ENCODE measurements at regions not wholly inside any gene's neighbourhood (a gene's known extent, or its start where the extent isn't known, plus 50 kb on each side); places are given as distances from the start of the nearest gene placed in this dataset.

GRCh38 chr7:117960351-117960750 is 87.1 kb upstream of the CTTNBP2 start:
- TF ChIP-seq CREB1 (IDR thresholded peaks at IDR 0.05; ENCODE audit: low read depth) = no peak
- no peak for TF ChIP-seq EGR1 (IDR thresholded peaks at IDR 0.05)

GRCh38 chr7:117961235-117961634 is 88.0 kb upstream of the CTTNBP2 start:
- TF ChIP-seq TAF1 (IDR thresholded peaks at IDR 0.05; ENCODE audit: low read depth) (no peak), MAX (IDR thresholded peaks at IDR 0.05) (no peak), FOXM1 (IDR thresholded peaks at IDR 0.05; ENCODE audit: borderline replicate concordance, low read depth) (no peak), NFIC (IDR thresholded peaks at IDR 0.05) (no peak), USF1 (IDR thresholded peaks at IDR 0.05) (no peak), TCF12 (IDR thresholded peaks at IDR 0.05; ENCODE audit: low read depth) (no peak), CEBPB (IDR thresholded peaks at IDR 0.05) (no peak), RAD21 (IDR thresholded peaks at IDR 0.05; ENCODE audit: low read depth) (no peak), EGR1 (IDR thresholded peaks at IDR 0.05) (no peak), YY1 (IDR thresholded peaks at IDR 0.05; ENCODE audit: low read depth) (no peak), REST (IDR thresholded peaks at IDR 0.05; ENCODE audit: low read depth) (no peak), ZBTB7A (IDR thresholded peaks at IDR 0.05; ENCODE audit: low read depth) (no peak)

GRCh38 chr7:117962366-117962994 is 89.2 kb upstream of the CTTNBP2 start:
- TF ChIP-seq FOXM1 (IDR thresholded peaks at IDR 0.05; ENCODE audit: borderline replicate concordance, low read depth) (no peak), TCF12 (IDR thresholded peaks at IDR 0.05; ENCODE audit: low read depth) (no peak), TEAD4 (IDR thresholded peaks at IDR 0.05) (no peak)

- TF ChIP-seq MAX (IDR thresholded peaks at IDR 0.05) = no peak
- TF ChIP-seq NFIC (IDR thresholded peaks at IDR 0.05) = no peak
- TF ChIP-seq FOXM1 (IDR thresholded peaks at IDR 0.05; ENCODE audit: borderline replicate concordance, low read depth) = no peak
- no peak for TF ChIP-seq EP300 (IDR thresholded peaks at IDR 0.05; ENCODE audit: borderline replicate concordance)
- TF ChIP-seq EGR1 (IDR thresholded peaks at IDR 0.05) = no peak
- no peak for TF ChIP-seq TAF1 (IDR thresholded peaks at IDR 0.05; ENCODE audit: low read depth)
- TF ChIP-seq TCF12 (IDR thresholded peaks at IDR 0.05; ENCODE audit: low read depth) = no peak
- TF ChIP-seq TEAD4 (IDR thresholded peaks at IDR 0.05) = no peak
- TF ChIP-seq REST (IDR thresholded peaks at IDR 0.05; ENCODE audit: low read depth) = no peak
- no peak for TF ChIP-seq YY1 (IDR thresholded peaks at IDR 0.05; ENCODE audit: low read depth)
- TF ChIP-seq CREB1 (IDR thresholded peaks at IDR 0.05; ENCODE audit: low read depth) = no peak
- TF ChIP-seq ZBTB7A (IDR thresholded peaks at IDR 0.05; ENCODE audit: low read depth) = no peak
- no peak for TF ChIP-seq USF1 (IDR thresholded peaks at IDR 0.05)
- no peak for TF ChIP-seq RAD21 (IDR thresholded peaks at IDR 0.05; ENCODE audit: low read depth)
- TF ChIP-seq CEBPB (IDR thresholded peaks at IDR 0.05) = no peak
Measured at GRCh38 chr7:117963264-117964197, 90.3 kb upstream of the CTTNBP2 start.

GRCh38 chr7:117970801-117971200 is 97.6 kb upstream of the CTTNBP2 start:
- TF ChIP-seq CREB1 (IDR thresholded peaks at IDR 0.05; ENCODE audit: low read depth) = no peak
- no peak for TF ChIP-seq REST (IDR thresholded peaks at IDR 0.05; ENCODE audit: low read depth)
- no peak for TF ChIP-seq CEBPB (IDR thresholded peaks at IDR 0.05)
- TF ChIP-seq TAF1 (IDR thresholded peaks at IDR 0.05; ENCODE audit: low read depth) = no peak
